Stimulated activated naive CD8-positive, alpha-beta T cell treated with anti-CD3 and anti-CD28 coated beads, Interleukin-15, amount 100 ng/mL, for 72 hours (primary cell): ENCODE measurements at regions not wholly inside any gene's neighbourhood (a gene's known extent, or its start where the extent isn't known, plus 50 kb on each side); places are given as distances from the start of the nearest gene placed in this dataset.

Source experiments
- ATAC-seq: fragments of 150-1000 bp; cut with Tn5 transposase; 2 replicates; pipeline ENCODE4 v1.10.0; 2021; ENCODE audit warnings: mild to moderate bottlenecking, moderate library complexity
- DNase-seq, 2 donors: peaks; one replicate each; pipeline ENCODE4 v3.0.0; 2021 to 2022
- H3K27ac Mint-ChIP-seq, 2 donors: one replicate each; pipeline ENCODE4 v1.8.0; 2022; ENCODE audit warnings: mild to moderate bottlenecking in 2 of 2, mixed read lengths in 2 of 2, moderate library complexity in 2 of 2
- H3K27me3 Mint-ChIP-seq: one replicate; pipeline ENCODE4 v1.8.0; 2022; ENCODE audit warnings: mixed read lengths
- H3K4me1 Mint-ChIP-seq: one replicate; pipeline ENCODE4 v1.8.0; 2022; ENCODE audit warnings: mild to moderate bottlenecking, mixed read lengths
- H3K4me3 Mint-ChIP-seq, 2 donors: one replicate each; pipeline ENCODE4 v1.8.0; 2022; ENCODE audit warnings: mild to moderate bottlenecking in 2 of 2, mixed read lengths in 2 of 2, moderate library complexity in 1 of 2
- H3K9me3 Mint-ChIP-seq, 2 donors: one replicate each; pipeline ENCODE4 v1.8.0; 2022; ENCODE audit warnings: mixed read lengths in 2 of 2

GRCh38 chr5:173507171-173507570 is 109.3 kb downstream of the BOD1 start:
- no peaks in the 10 kb centered on the region for H3K4me1 Mint-ChIP-seq
- ATAC-seq: no peak
- H3K27ac Mint-ChIP-seq: no peak overlapping the region

GRCh38 chr5:173505634-173506033 is 110.8 kb downstream of the BOD1 start:
- peaks cover 0 to 7% of the 10 kb centered on the region in 2 donors for H3K9me3 Mint-ChIP-seq
- no peak for DNase-seq
- H3K27me3 Mint-ChIP-seq: no peaks in the 10 kb centered on the region
- H3K27ac Mint-ChIP-seq: no peak overlapping the region
- H3K4me3 Mint-ChIP-seq: no peak overlapping the region
- H3K4me1 Mint-ChIP-seq: no peaks in the 10 kb centered on the region
- no peak for ATAC-seq

More at GRCh38 chr5:173507171-173507570, 109.3 kb downstream of the BOD1 start:
- no peak overlapping the region for H3K4me3 Mint-ChIP-seq
- DNase-seq: no peak
- H3K9me3 Mint-ChIP-seq: peaks cover 0 to 7% of the 10 kb centered on the region in 2 donors
- H3K27me3 Mint-ChIP-seq: peaks cover 8% of the 10 kb centered on the region

- ATAC-seq (no peak), DNase-seq (no peak)
- Mint-ChIP-seq H3K9me3 (peaks cover 0 to 4% of the 10 kb centered on the region in 2 donors), H3K27me3 (no peaks in the 10 kb centered on the region), H3K27ac (no peak overlapping the region), H3K4me3 (no peak overlapping the region), H3K4me1 (no peaks in the 10 kb centered on the region)
These were observed 114.5 kb downstream of the BOD1 start for GRCh38 chr5:173501922-173502321.

- Mint-ChIP-seq H3K4me3 (no peak overlapping the region), H3K4me1 (no peaks in the 10 kb centered on the region), H3K27ac (no peak overlapping the region), H3K9me3 (no peaks in the 10 kb centered on the region), H3K27me3 (no peaks in the 10 kb centered on the region)
- no peak for DNase-seq
- ATAC-seq: no peak
These were observed 115.2 kb downstream of the BOD1 start for GRCh38 chr5:173501271-173501670.

GRCh38 chr5:173500213-173500560 is 116.3 kb downstream of the BOD1 start:
- H3K27me3 Mint-ChIP-seq: peaks cover 5% of the 10 kb centered on the region
- ATAC-seq (no peak), DNase-seq (no peak)
- no peak overlapping the region for H3K27ac Mint-ChIP-seq
- no peak overlapping the region for H3K4me3 Mint-ChIP-seq
- no peaks in the 10 kb centered on the region for H3K4me1 Mint-ChIP-seq
- H3K9me3 Mint-ChIP-seq: no peaks in the 10 kb centered on the region

- DNase-seq: no peak
- ATAC-seq: no peak
- no peaks in the 10 kb centered on the region for H3K4me1 Mint-ChIP-seq
- H3K27ac Mint-ChIP-seq: no peak overlapping the region
- no peaks in the 10 kb centered on the region for H3K9me3 Mint-ChIP-seq
- H3K4me3 Mint-ChIP-seq: no peak overlapping the region
- H3K27me3 Mint-ChIP-seq: peaks cover 7% of the 10 kb centered on the region
These were observed 116.8 kb downstream of the BOD1 start for GRCh38 chr5:173499471-173500212.

GRCh38 chr5:173498739-173499470 is 117.5 kb downstream of the BOD1 start:
- ATAC-seq (no peak), DNase-seq (no peak)
- peaks cover 15% of the 10 kb centered on the region for H3K27me3 Mint-ChIP-seq
- no peaks in the 10 kb centered on the region for H3K4me1 Mint-ChIP-seq
- H3K9me3 Mint-ChIP-seq: no peaks in the 10 kb centered on the region
- no peak overlapping the region for H3K4me3 Mint-ChIP-seq
- no peak overlapping the region for H3K27ac Mint-ChIP-seq

- ATAC-seq (no peak), DNase-seq (no peak)
- H3K9me3 Mint-ChIP-seq: no peaks in the 10 kb centered on the region
These were observed 118.2 kb downstream of the BOD1 start for GRCh38 chr5:173498286-173498685.

GRCh38 chr5:173497685-173498084 is 118.8 kb downstream of the BOD1 start:
- no peak overlapping the region for H3K4me3 Mint-ChIP-seq
- ATAC-seq: no peak

More at GRCh38 chr5:173498286-173498685, 118.2 kb downstream of the BOD1 start:
- no peak overlapping the region for H3K4me3 Mint-ChIP-seq
- no peaks in the 10 kb centered on the region for H3K4me1 Mint-ChIP-seq
- no peak overlapping the region for H3K27ac Mint-ChIP-seq
- H3K27me3 Mint-ChIP-seq: peaks cover 21% of the 10 kb centered on the region

GRCh38 chr5:173496883-173497255 is 119.6 kb downstream of the BOD1 start:
- no peak overlapping the region for H3K4me3 Mint-ChIP-seq
- no peaks in the 10 kb centered on the region for H3K9me3 Mint-ChIP-seq
- H3K27ac Mint-ChIP-seq: no peak overlapping the region

More at GRCh38 chr5:173497685-173498084, 118.8 kb downstream of the BOD1 start:
- peaks cover 27% of the 10 kb centered on the region for H3K27me3 Mint-ChIP-seq
- no peaks in the 10 kb centered on the region for H3K9me3 Mint-ChIP-seq
- no peak for DNase-seq
- no peak overlapping the region for H3K27ac Mint-ChIP-seq
- H3K4me1 Mint-ChIP-seq: no peaks in the 10 kb centered on the region

GRCh38 chr5:173496129-173496882 is 120.1 kb downstream of the BOD1 start:
- Mint-ChIP-seq H3K27me3 (peaks cover 37% of the 10 kb centered on the region), H3K9me3 (no peaks in the 10 kb centered on the region), H3K27ac (no peak overlapping the region), H3K4me1 (no peaks in the 10 kb centered on the region), H3K4me3 (no peak overlapping the region)
- ATAC-seq: no peak
- DNase-seq: no peak

More at GRCh38 chr5:173496883-173497255, 119.6 kb downstream of the BOD1 start:
- no peaks in the 10 kb centered on the region for H3K4me1 Mint-ChIP-seq
- DNase-seq (no peak), ATAC-seq (no peak)
- peaks cover 35% of the 10 kb centered on the region for H3K27me3 Mint-ChIP-seq

- no peaks in the 10 kb centered on the region for H3K4me1 Mint-ChIP-seq
- H3K4me3 Mint-ChIP-seq: no peak overlapping the region
- H3K27me3 Mint-ChIP-seq: peaks cover 46% of the 10 kb centered on the region
- no peak for DNase-seq
- no peak for ATAC-seq
- no peaks in the 10 kb centered on the region for H3K9me3 Mint-ChIP-seq
- no peak overlapping the region for H3K27ac Mint-ChIP-seq
These were observed 121.1 kb downstream of the BOD1 start for GRCh38 chr5:173495225-173495904.

GRCh38 chr5:173494446-173494845 is 122.0 kb downstream of the BOD1 start:
- Mint-ChIP-seq H3K4me1 (no peaks in the 10 kb centered on the region), H3K27me3 (peaks cover 55% of the 10 kb centered on the region), H3K9me3 (no peaks in the 10 kb centered on the region), H3K27ac (no peak overlapping the region), H3K4me3 (no peak overlapping the region)
- ATAC-seq (no peak), DNase-seq (no peak)

GRCh38 chr5:173493846-173494245 is 122.6 kb downstream of the BOD1 start:
- Mint-ChIP-seq H3K4me1 (no peaks in the 10 kb centered on the region), H3K9me3 (no peaks in the 10 kb centered on the region), H3K27ac (no peak overlapping the region), H3K4me3 (no peak overlapping the region), H3K27me3 (peaks cover 55% of the 10 kb centered on the region)
- no peak for ATAC-seq
- no peak for DNase-seq

GRCh38 chr5:173493040-173493439 is 123.4 kb downstream of the BOD1 start:
- DNase-seq (no peak), ATAC-seq (no peak)
- Mint-ChIP-seq H3K27ac (no peak overlapping the region), H3K9me3 (no peaks in the 10 kb centered on the region), H3K27me3 (peaks cover 55% of the 10 kb centered on the region), H3K4me3 (no peak overlapping the region), H3K4me1 (no peaks in the 10 kb centered on the region)
